Liver (tissue), 3 donors: ENCODE measurements at regions not wholly inside any gene's neighbourhood (a gene's known extent, or its start where the extent isn't known, plus 50 kb on each side); places are given as distances from the start of the nearest gene placed in this dataset.

Experiments
- CTCF ChIP-seq: fragments of 150-350 bp; IDR thresholded peaks from 2 replicates; pipeline ENCODE4 v1.5.1; 2017; ENCODE audit warnings: improper control_type of control experiment, low read depth, low read length; ENCODE audit not compliant: missing input control
- EGR1 ChIP-seq, 2 donors: IDR thresholded peaks; 2 replicates each; pipeline ENCODE4 v1.6.1; 2016 to 2018; ENCODE audit warnings: antibody characterized with exemption in 2 of 2, low read depth in 2 of 2
- JUND ChIP-seq, 2 donors: IDR thresholded peaks; 2 replicates each; pipeline ENCODE4 v1.6.1; 2016; ENCODE audit warnings: antibody characterized with exemption in 2 of 2
- RAD21 ChIP-seq, 2 donors: IDR thresholded peaks; 2 replicates each; pipeline ENCODE4 v1.6.1; 2016; ENCODE audit warnings: antibody characterized with exemption in 2 of 2, mild to moderate bottlenecking in 2 of 2
- RXRA ChIP-seq, 2 donors: IDR thresholded peaks; 2 replicates each; pipeline ENCODE4 v1.6.1; 2017 to 2018; ENCODE audit warnings: antibody characterized with exemption in 2 of 2, mild to moderate bottlenecking in 1 of 2
- YY1 ChIP-seq: IDR thresholded peaks from 2 replicates; pipeline ENCODE4 v1.6.1; 2016; ENCODE audit warnings: antibody characterized with exemption, mild to moderate bottlenecking
- TF ChIP-seq, protein P1 (sequence below): IDR thresholded peaks from 2 replicates; pipeline ENCODE4 v1.6.1; 2016; ENCODE audit warnings: antibody characterized with exemption
- donor health status: healthy.
- donor health status: healthy.

- TF ChIP-seq CTCF (no peak), EGR1 (IDR thresholded peaks at IDR 0.05; ENCODE audit: low read depth in 2 of 2) (no peak), YY1 (no peak), RXRA (IDR thresholded peaks at IDR 0.05) (no peak), JUND (IDR thresholded peaks at IDR 0.05) (no peak), RAD21 (IDR thresholded peaks at IDR 0.05) (no peak)
- TF ChIP-seq, protein P1, sequence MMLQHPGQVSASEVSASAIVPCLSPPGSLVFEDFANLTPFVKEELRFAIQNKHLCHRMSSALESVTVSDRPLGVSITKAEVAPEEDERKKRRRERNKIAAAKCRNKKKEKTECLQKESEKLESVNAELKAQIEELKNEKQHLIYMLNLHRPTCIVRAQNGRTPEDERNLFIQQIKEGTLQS: no peak
Measured at GRCh38 chr13:107295416-107296140, 727.6 kb upstream of the ARGLU1 start.
